Fibroblast of skin of scalp (primary cell): ENCODE measurements at regions not wholly inside any gene's neighbourhood (a gene's known extent, or its start where the extent isn't known, plus 50 kb on each side); places are given as distances from the start of the nearest gene placed in this dataset.
"Not testable (repeated sequence)": the region's sequence is repeated elsewhere in the genome, so short reads cannot be mapped to it uniquely, and the experiment has no call there.

Experiments
- DNase-seq: peaks from one replicate; pipeline ENCODE4 v3.0.0-alpha.2; 2013

DNA sequence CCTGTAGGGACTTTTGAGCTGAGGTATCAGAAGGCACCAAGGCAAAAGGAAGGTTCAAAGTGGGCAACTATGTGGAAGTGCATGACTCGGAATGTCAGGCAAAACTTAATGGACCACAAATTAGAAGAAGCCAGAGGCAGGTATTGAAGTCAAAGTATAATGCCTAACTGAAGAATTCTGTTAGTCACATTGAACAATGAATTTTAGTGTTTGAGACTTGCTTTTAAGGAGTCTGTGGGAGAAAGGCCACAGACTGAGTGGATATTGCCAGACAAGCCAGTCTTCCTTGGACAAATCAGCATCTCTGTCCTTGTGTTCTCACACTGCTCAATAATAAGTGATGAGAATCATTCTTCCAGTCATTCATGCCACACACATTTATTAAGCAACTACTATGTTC is 498.9 kb downstream of the STK39 start:
- DNase-seq: no peak

DNA sequence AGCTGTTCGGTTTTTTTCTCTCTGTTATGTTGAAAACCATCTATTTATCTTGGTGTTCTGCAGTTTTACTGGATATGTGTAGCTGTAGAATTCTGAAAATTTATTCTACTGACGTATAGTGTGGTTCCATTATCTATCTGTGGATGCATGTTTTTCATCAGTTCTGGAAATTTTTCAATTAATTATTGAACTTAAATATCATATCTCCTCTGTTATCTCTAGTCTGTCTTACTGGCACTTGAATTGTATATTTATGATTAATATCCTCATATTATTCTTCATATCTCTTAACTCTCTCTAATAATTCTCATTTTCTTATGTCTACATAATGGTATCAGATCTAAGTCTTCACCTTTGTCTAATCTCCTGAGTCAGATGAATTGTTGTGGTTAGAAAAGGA is 501.7 kb downstream of the STK39 start:
- no peak for DNase-seq

DNA sequence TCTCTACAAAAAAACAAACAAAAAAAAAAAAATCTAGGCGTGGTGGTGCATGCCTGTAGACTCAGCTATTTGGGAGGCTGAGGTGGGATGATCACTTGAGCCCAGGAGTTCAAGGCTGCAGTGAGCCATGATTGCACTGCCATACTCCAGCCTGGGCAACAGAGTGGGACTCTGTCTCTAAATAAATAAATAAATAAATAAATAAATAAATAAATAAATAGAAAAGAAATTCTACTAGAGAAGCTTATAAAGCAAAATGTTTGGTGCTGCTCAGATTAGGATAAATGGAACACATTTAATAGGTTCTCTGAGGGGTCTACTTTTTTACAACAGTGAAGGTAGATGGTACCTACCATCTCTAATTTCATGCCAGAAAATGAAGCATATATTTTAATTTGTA is 507.5 kb downstream of the STK39 start:
- not testable (repeated sequence) for DNase-seq

DNA sequence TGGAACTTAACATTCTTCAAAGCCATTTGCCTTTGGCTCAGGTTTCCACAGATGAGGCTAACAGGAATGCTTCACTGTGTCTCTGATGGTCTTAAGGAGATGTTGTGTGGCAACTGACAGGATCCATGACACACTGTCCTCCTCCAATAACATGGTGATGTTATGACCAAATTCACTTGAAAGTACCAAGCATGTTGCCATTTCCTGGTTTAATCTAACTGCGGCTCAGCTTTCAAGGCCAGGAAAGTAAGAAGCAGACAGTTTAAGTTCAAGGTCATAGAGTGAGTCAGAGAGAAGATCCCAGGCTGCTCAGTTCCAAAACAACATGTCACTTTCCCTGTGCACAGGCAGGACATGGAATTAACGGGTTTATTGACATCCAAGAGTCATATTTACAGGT is 513.6 kb downstream of the STK39 start:
- no peak for DNase-seq

DNA sequence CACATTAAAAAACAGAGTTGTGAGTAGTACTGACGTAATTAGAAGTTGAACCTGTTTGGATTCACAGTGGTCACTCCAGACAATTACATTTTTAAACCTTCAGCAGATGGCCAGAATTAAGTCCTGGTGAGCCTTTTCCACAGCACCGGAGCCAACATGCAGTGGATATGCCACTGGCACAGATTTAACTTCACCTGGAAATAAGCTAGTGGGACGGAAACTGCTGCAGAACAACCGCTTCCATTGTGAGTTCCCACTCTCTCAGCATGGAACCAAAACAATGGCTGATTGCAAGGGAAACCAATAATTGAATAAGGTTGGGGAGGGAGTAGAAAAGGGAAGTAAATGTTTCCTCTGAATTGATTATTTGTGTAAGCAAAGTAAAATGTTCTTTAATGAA is 515.1 kb downstream of the STK39 start:
- no peak for DNase-seq

DNA sequence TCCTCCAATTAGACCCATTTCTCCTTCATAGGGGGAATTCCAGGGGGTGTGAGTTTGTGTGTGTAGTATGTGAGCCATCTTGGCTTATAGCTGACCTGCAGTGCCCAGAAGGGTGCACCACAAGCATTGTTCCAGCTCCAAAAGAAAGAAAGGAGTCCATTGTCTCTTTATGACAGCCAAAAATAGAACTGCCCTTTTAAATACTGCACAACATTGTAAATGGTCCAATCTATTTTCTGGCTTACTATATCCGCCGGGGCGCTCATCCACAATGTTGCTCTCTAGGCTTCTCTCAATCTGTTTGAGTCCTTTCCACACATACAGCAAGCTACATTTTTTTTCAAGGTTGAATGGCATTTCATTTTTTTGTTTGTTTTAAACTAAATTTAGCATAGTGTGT is 517.5 kb downstream of the STK39 start:
- no peak for DNase-seq

DNA sequence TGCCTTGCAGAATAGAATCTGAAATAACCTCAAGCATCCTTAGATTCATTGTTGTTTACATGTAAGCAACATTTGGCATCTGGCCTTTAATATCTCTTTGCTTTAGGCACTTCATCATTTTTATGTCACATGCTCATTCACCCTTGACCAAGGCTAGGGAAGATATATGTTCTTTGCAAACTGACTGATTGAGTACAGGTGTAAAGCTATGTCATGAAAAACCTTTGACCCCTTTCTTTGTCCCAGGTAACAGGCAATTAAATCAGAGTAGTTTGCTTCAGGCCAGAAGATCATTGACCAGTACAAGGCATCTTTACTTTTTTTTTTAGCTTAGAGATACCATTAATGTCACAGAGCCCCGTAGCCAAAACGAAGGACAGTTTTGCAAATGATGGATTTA is 520.6 kb downstream of the STK39 start:
- DNase-seq: no peak

DNA sequence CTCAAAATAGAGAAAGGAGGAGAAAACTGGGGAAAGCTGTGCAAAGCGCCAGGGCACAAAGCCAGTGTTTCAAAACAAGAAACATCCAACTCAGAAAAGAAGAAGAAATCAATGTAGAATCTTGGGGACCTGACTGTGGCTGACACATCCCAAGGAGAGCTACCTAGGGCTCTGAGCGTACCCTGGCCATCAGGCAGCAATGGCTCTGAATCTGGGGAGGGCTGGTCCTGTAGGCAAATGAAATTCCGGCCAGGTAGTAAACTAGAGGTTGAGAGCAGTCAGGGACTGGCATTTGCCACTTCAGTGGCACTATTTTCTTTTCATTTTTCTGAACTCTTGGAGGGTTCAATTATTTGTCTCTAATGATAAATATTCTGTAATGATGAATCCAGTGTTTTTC is 525.8 kb downstream of the STK39 start:
- DNase-seq: no peak

DNA sequence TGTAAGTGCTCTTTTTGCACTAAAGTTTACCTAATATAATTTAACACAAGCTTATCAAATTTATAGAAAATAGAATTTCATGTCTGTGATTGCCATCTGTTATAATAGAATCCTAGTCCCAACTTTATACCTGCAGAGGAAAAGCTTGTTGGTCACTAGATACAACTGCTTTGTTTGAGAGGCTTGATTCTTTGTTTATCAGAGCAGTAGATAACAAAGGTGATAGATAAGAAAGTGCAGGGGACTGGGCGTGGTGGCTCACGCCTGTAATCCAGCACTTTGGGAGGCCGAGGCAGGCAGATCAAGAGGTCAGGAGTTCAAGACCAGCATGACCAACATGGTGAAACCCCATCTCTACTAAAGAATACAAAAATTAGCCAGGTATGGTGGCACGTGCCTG is 528.0 kb downstream of the STK39 start:
- no peak for DNase-seq

DNA sequence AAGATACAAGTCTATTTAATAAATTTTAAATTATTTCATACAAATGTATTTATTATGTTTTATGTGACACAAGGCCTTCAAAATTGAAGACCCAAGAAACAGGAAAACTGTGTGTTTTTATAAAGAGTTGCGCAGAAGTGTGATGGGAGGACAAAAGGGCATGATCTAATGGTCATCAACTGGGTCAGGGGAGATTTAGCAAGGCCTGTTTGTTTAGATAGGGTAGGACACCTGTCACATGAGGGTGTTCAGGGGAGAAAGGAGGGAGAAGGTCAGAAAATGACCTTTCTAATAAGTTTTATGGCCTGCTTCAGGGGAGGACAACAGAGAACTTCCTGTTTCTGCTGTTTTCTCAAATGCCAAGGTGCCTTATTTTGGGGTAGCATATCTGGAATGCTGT is 528.8 kb downstream of the STK39 start:
- no peak for DNase-seq

DNA sequence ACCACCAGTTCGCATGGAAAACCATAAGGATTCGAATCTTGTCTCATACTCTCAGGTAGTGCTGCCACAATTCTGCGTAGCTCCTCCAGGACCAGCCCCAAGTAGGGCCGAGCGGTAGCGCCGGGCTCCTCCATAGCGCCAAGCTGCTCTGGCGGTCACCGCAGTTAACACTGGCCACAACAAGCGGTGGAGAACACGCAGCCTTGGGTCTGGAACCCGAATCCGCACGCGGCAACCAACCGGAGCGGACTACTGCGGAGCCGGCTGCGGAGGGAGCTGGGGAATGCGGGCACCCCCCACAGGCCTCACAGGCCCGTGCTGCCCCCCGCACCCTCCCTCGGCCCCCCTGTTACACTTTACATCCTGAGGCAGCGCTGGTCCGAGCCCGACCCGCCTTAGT is 531.5 kb downstream of the STK39 start:
- DNase-seq: no peak

DNA sequence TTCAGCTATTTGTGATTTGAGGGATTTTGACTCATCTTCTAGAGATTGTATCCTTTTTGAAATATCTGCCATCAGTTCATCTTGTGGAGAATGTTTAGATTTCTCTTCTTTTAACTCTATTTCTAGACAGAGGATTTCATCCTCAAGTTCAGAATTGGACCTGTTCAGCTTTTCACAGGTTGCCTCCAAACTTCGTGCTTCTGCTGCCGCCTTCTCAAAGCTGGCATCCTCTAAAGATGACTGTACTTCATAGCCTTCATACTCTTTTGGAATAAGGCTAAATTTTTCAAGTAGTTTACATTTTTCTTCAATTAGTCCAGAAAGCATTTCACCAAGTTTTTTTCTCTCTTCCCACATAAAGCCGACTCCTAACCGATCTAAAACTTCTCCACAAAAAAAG is 531.9 kb downstream of the STK39 start:
- DNase-seq: not testable (repeated sequence)

DNA sequence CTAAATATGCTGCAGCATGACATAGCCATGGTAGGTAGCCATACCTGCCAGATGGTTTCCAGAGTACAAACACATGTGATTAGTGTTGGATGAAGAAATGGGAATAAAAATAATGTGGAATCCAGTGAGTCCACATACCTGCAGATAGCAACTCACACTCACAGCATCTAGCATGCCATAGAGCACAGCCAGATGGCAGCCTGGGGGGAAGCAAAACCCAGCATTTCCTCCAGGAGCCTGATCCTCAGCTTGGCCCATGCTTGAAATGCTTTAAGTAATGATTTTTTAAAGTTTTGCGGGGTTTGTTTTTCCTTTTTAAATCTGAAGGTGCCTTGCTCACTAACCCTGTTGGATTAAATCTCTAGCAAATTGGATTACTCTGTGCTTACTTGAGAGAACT is 535.1 kb downstream of the STK39 start:
- DNase-seq: no peak

DNA sequence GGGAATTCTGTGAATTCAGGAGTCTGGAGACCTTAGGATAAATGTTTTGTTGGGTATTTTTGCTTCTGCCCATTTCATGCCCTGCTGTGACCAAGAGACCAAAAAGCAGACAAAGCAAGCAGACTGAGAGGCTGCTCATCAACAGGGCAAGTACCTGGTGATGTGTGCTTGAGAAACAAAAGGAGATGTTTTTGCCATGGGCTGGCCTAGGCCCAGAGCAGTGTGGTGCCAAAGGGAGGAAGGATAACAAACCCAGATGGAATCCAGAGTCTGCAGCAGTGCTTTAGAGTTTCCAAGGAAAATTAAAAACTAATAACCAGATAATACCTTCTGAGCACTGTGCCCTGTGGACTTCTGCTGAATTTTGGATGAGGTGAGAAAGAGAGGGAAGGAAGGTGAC is 538.4 kb downstream of the STK39 start:
- DNase-seq: no peak

DNA sequence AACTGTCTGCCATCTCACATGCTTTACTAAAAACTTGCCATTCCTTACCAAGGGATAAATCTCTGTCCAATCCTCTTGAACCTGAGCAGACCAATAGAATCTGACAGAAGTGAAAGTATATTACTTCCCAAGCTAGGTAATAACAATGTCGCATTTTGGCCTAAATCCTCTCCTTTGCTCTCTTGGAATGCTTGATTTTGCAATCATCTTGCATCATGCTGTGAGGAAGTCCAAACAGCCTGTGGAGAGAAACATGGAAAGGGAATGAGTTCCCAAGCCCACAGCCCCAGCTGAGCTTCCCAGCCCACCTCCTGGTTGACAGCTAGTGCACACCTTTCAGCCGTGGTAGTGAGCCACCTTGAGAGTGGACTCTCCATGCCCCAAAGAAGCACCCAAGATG is 540.6 kb downstream of the STK39 start:
- no peak for DNase-seq

DNA sequence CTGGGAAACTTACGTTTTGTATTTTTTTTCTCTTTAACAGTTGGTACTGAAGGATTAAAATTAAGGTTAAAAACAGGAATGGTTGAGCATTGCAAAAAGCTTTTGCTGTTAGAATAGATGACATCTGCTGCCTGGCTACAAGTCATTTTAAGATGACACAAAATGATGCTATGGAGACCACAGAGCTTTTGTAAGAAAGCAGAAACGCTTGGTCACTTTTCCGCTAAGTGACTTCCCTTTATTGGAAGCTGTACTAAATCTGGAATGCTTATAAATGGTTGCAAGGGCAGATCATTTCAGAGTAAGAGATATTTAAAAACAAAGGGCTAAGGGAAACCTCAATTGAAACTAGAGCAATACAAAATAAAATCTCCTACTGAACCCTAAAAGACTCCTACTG is 544.0 kb downstream of the STK39 start:
- DNase-seq: no peak

DNA sequence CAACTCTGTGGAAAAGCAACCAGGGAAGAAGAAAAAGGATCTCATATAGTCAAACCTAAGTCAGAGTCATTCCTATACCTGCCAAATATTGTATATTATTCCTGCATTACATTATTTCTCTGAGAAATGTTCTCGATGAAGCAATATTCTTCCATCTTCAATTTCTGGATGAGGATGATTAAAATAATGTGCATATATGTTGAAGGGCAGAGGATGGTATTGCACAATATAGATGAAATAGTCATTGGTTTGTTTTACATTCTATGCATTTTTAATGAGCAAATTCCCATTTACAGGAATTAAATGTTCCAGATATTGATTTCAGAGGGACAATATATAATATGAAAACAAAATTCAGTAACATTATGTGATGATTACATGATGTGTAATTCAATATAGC is 545.2 kb downstream of the STK39 start:
- DNase-seq: no peak

DNA sequence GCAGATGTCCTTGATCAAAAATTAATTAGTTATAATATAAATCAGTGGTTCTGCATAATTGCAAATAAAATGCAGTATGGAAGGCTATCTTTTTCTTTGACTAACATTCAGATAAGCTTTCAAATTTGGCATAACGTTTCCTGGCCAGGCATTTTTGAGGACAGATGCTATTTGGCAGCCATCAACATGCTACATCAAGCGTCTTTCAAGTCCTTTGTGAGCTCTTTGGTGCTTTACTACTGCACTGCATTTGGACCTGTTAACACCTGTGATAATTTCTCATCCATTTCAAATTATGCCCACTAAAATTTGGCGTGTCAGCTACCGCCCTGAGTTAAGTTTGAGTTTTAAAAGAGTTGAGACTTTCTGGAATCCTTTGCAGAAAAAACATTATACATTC is 545.7 kb downstream of the STK39 start:
- no peak for DNase-seq

DNA sequence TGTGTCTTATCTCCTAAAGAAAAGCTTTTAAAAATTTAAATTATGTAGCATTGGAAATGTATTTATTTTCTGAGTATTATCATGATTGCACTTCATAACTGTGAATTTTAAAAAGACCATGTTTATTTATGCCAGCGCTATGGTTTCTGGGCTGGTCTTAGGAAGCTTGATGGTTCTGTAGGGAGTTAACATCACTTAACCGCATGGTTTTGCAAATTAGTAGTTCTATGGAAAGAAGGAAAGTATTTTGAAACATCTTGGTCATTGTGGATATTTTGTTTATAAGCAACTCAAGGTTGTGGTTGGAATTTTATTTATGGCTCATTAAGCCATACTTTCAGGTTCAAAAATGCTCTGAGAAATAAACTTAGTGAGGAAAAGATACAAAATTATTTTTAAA is 549.4 kb downstream of the STK39 start:
- DNase-seq: no peak

DNA sequence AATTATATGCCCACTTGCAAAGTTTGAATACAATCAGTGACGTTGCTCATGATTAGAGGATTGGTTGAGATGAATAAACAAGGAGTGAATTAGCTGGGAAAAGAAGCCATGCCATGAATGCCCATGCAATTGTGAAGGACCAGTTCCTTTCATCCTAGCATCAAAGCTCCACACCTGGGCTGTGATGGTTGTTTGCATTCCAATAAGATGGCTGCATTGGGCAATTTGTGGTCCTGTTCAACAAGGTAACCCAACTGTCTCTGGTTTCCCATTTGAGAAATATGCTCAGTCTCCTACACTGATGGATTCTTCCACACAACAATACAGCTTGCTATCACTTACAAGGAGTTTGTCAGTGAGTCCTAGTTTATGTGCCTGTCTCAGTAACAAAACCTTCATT is 550.2 kb downstream of the STK39 start:
- no peak for DNase-seq

DNA sequence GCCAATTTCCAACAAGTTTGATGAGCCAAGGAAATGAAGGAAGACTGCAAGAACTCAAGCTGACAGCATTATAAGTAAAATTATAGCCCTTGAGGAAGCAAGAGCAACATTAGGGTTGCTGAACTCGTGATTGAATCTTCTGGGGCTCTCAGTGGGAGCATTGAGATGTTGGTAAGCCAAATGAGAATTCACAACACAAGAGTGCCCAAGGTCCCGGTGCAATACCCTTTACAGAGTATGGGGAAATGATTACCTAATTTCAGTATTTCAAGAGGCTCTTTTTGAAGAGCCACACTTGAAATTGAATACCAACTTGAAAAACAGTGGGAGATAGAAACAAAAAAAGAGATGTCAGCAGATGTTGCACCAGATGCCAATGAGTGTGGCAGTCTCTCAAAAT is 554.5 kb downstream of the STK39 start:
- DNase-seq: no peak

DNA sequence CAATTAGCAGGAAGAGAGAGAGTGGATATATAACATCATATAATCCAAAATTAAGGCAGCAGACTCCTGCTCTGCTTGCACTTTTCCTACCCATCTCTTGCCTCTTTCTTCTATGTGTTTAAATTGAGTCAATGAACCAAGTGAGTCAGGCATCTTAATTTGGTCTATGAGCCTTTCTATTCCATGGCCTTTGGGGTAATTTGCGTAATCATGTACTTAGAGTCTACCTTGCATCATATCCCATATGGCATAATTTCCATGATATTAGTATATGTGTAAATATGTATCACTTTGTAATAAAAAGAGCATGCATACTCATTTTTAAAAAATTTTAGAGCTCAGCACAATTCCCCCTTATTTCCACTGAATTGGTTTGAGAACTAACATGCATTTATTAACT is 555.2 kb downstream of the STK39 start:
- DNase-seq: no peak

DNA sequence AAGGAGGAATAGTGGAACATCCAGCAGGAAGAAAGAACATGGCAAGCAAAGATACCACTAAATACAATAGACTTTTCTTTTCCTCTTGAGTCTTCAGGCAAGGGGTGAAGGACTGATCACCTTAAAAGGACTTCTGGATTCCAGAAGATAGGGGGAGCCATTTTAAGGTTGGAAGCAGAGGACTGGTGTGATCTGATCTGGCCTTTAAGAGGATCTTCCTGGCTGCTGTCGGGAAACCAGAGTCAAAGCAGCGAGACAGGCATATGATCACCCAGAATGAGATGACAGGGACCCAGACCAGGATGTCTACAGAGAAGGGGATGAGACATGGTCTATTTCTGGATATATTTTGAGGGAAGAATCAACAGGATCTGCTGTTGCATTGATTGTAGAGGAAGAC is 558.0 kb downstream of the STK39 start:
- no peak for DNase-seq

DNA sequence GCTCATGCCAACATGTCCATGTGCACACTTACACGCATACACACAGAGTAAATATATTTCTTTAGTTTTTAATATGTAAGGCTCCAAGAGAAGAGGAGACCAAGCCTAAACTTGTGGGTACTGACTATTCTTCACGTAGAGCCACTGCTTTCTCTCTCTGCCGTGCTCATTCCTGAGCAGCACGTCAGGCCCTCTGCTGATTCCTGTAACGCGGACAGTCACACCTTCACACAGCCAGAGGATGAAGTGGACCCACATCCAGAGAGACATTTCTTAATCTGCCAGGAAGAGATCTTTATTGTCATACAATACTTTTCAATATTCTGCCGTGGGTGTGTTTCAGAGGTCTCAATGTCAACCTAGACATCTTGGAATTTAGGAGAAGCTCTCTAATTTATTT is 560.7 kb downstream of the STK39 start:
- no peak for DNase-seq

DNA sequence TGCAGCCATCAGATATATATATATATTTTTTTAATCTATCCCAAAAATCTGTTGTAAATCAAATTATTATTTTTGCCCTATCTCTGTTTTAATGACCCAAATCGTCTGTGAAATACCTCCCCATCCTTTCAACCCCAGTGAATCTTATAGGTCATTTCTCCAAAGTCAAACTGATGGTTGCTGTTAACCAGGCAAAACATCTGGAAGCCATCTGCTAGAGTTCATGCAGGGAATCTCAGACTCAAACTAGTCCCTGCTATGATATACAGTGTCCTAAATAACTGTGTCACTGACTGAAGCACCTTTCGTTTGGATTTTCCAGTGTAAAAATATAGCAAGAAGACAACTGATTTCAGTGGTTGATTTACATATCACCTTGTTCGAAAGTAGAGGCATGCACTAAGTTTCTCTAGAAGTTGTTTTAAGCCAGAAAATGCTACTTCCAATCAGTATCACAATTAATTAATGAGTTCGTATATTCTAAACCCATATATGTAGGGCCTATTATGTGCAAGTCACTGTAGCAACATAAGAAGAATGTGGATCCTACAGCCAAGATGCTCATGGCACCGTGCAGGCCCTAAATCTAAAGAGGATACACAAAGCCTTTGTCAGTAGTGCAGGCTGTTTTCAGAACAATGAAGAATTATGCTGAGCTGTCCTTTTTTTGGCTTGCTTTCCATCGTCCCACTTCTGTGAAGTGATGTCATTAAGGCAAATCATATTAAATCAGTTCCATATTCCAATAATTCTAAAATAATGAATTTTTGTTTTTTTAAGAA is 566.0 kb downstream of the STK39 start:
- DNase-seq: no peak
